ENCODE measurements at regions not wholly inside any gene's neighbourhood (a gene's known extent, or its start where the extent isn't known, plus 50 kb on each side); places are given as distances from the start of the nearest gene placed in this dataset.
"Not testable (repeated sequence)": the region's sequence is repeated elsewhere in the genome, so short reads cannot be mapped to it uniquely, and the experiment has no call there.

DNA sequence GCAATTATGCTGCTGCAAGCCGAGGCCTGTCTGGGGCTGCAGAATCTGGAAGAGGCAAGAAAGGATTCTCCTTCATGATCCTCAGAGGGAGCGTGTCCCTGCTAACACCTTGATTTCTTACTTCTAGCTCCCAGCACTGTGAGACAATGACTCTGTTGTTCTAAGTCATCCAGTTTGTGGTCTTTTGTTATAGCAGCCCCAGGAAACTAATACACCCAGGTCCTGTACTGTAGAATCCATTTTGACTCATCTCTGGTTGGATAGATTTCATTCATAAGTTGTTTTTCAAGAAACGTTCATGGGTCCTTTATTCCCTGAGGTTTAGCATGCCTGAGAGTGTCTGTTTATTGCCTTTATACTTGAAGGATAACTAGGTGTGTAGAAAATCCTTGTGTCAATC, 112.7 kb downstream of the TMEM17 start:
- Histone ChIP-seq H3K27me3 (replicated peaks in 1 of 4; ENCODE audit: control extremely low read depth in 1 of 4, control insufficient read depth in 3 of 4, insufficient read depth in 4 of 4, low read length in 3 of 4) (no peaks in the 10 kb centered on the region), H3K79me2 (ENCODE audit: control insufficient read depth, insufficient read depth, low read length) (no peaks in the 10 kb centered on the region), H3K9ac (ENCODE audit: low read length) (no peak overlapping the region), H2AFZ (ENCODE audit: insufficient read depth, low read depth, low read length, poor library complexity, severe bottlenecking) (no peak overlapping the region), H3K4me2 (replicated peaks; ENCODE audit: low read depth, low read length, poor library complexity, severe bottlenecking) (no peak overlapping the region), H4K20me1 (ENCODE audit: control insufficient read depth, insufficient read depth, low read length, poor library complexity, severe bottlenecking) (no peaks in the 10 kb centered on the region), H3K4me3 (ENCODE audit: control extremely low read depth in 1 of 5, extremely low read depth in 1 of 5, insufficient read depth in 1 of 5, low read depth in 2 of 5, low read length in 4 of 5) (no peak overlapping the region), H3K4me1 (ENCODE audit: control insufficient read depth in 2 of 2, insufficient read depth in 2 of 2, low read length in 2 of 2) (peaks cover 5 to 6% of the 10 kb centered on the region in 2 donors), H3K27ac (ENCODE audit: low read length in 2 of 2) (no peak overlapping the region), H3K9me3 (ENCODE audit: control extremely low read depth in 1 of 3, control insufficient read depth in 2 of 3, insufficient read depth in 1 of 3, low read length in 2 of 3) (no peaks in the 10 kb centered on the region), H3K36me3 (replicated peaks in 1 of 2; ENCODE audit: control extremely low read depth in 1 of 2, control insufficient read depth in 1 of 2, extremely low read depth in 1 of 2, insufficient read depth in 2 of 2, low read length in 1 of 2) (no peaks in the 10 kb centered on the region)
- no peaks in the 10 kb centered on the region for H3K27me3 Mint-ChIP-seq
- WGBS (ENCODE audit: insufficient coverage) = 100% methylated on average over 1 of the region's 3 CpGs
- TF ChIP-seq EZH2 (IDR thresholded peaks at IDR 0.05; ENCODE audit: borderline replicate concordance, insufficient read depth, low read depth, low read length, poor library complexity, severe bottlenecking) = no peak
- TF ChIP-seq, protein P1, sequence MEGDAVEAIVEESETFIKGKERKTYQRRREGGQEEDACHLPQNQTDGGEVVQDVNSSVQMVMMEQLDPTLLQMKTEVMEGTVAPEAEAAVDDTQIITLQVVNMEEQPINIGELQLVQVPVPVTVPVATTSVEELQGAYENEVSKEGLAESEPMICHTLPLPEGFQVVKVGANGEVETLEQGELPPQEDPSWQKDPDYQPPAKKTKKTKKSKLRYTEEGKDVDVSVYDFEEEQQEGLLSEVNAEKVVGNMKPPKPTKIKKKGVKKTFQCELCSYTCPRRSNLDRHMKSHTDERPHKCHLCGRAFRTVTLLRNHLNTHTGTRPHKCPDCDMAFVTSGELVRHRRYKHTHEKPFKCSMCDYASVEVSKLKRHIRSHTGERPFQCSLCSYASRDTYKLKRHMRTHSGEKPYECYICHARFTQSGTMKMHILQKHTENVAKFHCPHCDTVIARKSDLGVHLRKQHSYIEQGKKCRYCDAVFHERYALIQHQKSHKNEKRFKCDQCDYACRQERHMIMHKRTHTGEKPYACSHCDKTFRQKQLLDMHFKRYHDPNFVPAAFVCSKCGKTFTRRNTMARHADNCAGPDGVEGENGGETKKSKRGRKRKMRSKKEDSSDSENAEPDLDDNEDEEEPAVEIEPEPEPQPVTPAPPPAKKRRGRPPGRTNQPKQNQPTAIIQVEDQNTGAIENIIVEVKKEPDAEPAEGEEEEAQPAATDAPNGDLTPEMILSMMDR (IDR thresholded peaks at IDR 0.05) = no peak
- no peak overlapping the region for H3K4me3 Mint-ChIP-seq
- H3K9me3 Mint-ChIP-seq (ENCODE audit: insufficient read depth) = no peaks in the 10 kb centered on the region
- ATAC-seq (ENCODE audit: low read depth) (no peak), DNase-seq (no peak)
- CTCF ChIA-PET = no interaction called here
- intact Hi-C loops (cut with micrococcal nuclease) = no loop called here
- H3K4me1 Mint-ChIP-seq = peaks cover 7% of the 10 kb centered on the region
- POLR2A ChIA-PET = no interaction called here
- no peak overlapping the region for H3K27ac Mint-ChIP-seq

DNA sequence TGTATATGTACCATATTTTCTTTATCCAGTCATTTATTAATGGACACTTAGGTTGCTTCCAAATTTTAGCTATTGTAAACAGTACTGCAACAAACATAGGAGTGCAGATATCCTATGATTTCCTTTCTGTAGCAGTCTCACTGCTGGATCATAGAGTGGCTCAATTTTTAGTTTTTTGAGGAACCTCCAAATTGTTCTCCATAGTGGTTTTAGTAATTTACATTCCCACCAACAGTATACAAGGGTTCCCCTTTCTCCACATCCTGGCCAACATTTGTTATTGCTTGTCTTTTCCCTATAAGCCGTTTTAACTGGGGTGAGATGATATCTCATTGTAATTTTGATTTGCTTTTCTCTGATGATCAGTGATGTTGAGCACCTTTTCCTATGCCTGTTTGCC, 114.3 kb downstream of the TMEM17 start:
- no peak overlapping the region for H3K4me3 ChIP-seq (ENCODE audit: control extremely low read depth in 1 of 5, extremely low read depth in 1 of 5, insufficient read depth in 1 of 5, low read depth in 2 of 5, low read length in 4 of 5)
- H3K27me3 Mint-ChIP-seq = no peaks in the 10 kb centered on the region
- CTCF ChIA-PET = no interaction called here
- H3K9ac ChIP-seq (ENCODE audit: low read length) = no peak overlapping the region
- H3K79me2 ChIP-seq (ENCODE audit: control insufficient read depth, insufficient read depth, low read length) = no peaks in the 10 kb centered on the region
- H3K36me3 ChIP-seq (replicated peaks in 1 of 2; ENCODE audit: control extremely low read depth in 1 of 2, control insufficient read depth in 1 of 2, extremely low read depth in 1 of 2, insufficient read depth in 2 of 2, low read length in 1 of 2) = no peaks in the 10 kb centered on the region
- no peak overlapping the region for H3K4me2 ChIP-seq (replicated peaks; ENCODE audit: low read depth, low read length, poor library complexity, severe bottlenecking)
- no peaks in the 10 kb centered on the region for H4K20me1 ChIP-seq (ENCODE audit: control insufficient read depth, insufficient read depth, low read length, poor library complexity, severe bottlenecking)
- H3K4me3 Mint-ChIP-seq = no peak overlapping the region
- TF ChIP-seq, protein P1 (IDR thresholded peaks at IDR 0.05) = no peak
- peaks cover 0 to 2% (median under 1%) of the 10 kb centered on the region in 3 donors for H3K9me3 ChIP-seq (ENCODE audit: control extremely low read depth in 1 of 3, control insufficient read depth in 2 of 3, insufficient read depth in 1 of 3, low read length in 2 of 3)
- no peak overlapping the region for H2AFZ ChIP-seq (ENCODE audit: insufficient read depth, low read depth, low read length, poor library complexity, severe bottlenecking)
- WGBS (ENCODE audit: insufficient coverage) = no CpG with 5 or more reads among the region's 1 CpG
- DNase-seq = no peak
- peaks cover under 1% of the 10 kb centered on the region for H3K9me3 Mint-ChIP-seq (ENCODE audit: insufficient read depth)
- intact Hi-C loops (cut with micrococcal nuclease) = no loop called here
- no peaks in the 10 kb centered on the region for H3K27me3 ChIP-seq (replicated peaks in 1 of 4; ENCODE audit: control extremely low read depth in 1 of 4, control insufficient read depth in 3 of 4, insufficient read depth in 4 of 4, low read length in 3 of 4)
- no peaks in the 10 kb centered on the region for H3K4me1 ChIP-seq (ENCODE audit: control insufficient read depth in 2 of 2, insufficient read depth in 2 of 2, low read length in 2 of 2)
- H3K27ac Mint-ChIP-seq = no peak overlapping the region
- no peak overlapping the region for H3K27ac ChIP-seq (ENCODE audit: low read length in 2 of 2)
- POLR2A ChIA-PET = no interaction called here
- H3K4me1 Mint-ChIP-seq = peaks cover 2% of the 10 kb centered on the region
- no peak for ATAC-seq (ENCODE audit: low read depth)

DNA sequence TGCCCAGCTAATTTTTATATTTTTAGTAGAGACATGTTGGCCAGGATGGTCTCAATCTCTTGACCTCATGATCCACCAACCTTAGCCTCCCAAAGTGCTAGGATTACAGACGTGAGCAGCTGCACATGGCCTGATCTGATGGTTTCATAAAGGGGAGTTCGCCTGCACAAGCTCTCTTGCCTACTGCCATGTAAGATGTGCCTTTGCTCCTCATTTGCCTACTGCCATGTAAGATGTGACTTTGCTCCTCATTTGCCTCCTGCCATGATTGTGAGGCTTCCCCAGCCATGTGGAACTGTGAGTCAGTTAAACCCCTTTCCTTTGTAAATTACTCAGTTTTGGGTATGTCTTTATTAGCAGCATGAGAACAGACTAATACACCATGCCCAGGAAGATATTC, 119.6 kb downstream of the TMEM17 start:
- WGBS (ENCODE audit: insufficient coverage) = 100% methylated on average over 1 of the region's 2 CpGs
- H3K4me1 ChIP-seq (ENCODE audit: control insufficient read depth in 2 of 2, insufficient read depth in 2 of 2, low read length in 2 of 2); ATAC-seq (ENCODE audit: low read depth); CTCF ChIA-PET; H3K4me3 ChIP-seq (ENCODE audit: control extremely low read depth in 1 of 5, extremely low read depth in 1 of 5, insufficient read depth in 1 of 5, low read depth in 2 of 5, low read length in 4 of 5); H3K27ac Mint-ChIP-seq; H3K27me3 ChIP-seq (replicated peaks in 1 of 4; ENCODE audit: control extremely low read depth in 1 of 4, control insufficient read depth in 3 of 4, insufficient read depth in 4 of 4, low read length in 3 of 4); H3K4me3 Mint-ChIP-seq; H3K4me1 Mint-ChIP-seq; H3K4me2 ChIP-seq (replicated peaks; ENCODE audit: low read depth, low read length, poor library complexity, severe bottlenecking); H3K27me3 Mint-ChIP-seq; DNase-seq; H2AFZ ChIP-seq (ENCODE audit: insufficient read depth, low read depth, low read length, poor library complexity, severe bottlenecking); H3K79me2 ChIP-seq (ENCODE audit: control insufficient read depth, insufficient read depth, low read length); POLR2A ChIA-PET; H3K36me3 ChIP-seq (replicated peaks in 1 of 2; ENCODE audit: control extremely low read depth in 1 of 2, control insufficient read depth in 1 of 2, extremely low read depth in 1 of 2, insufficient read depth in 2 of 2, low read length in 1 of 2); H3K9me3 Mint-ChIP-seq (ENCODE audit: insufficient read depth); intact Hi-C loops (cut with micrococcal nuclease); H3K9ac ChIP-seq (ENCODE audit: low read length); H3K27ac ChIP-seq (ENCODE audit: low read length in 2 of 2); H4K20me1 ChIP-seq (ENCODE audit: control insufficient read depth, insufficient read depth, low read length, poor library complexity, severe bottlenecking): not testable (repeated sequence)
- H3K9me3 ChIP-seq (ENCODE audit: control extremely low read depth in 1 of 3, control insufficient read depth in 2 of 3, insufficient read depth in 1 of 3, low read length in 2 of 3) = peaks cover 2 to 15% (median 2%) of the 10 kb centered on the region in 3 donors

Measured in B cell (primary cell).